ENCODE measurements at regions not wholly inside any gene's neighbourhood (a gene's known extent, or its start where the extent isn't known, plus 50 kb on each side); places are given as distances from the start of the nearest gene placed in this dataset.

DNA sequence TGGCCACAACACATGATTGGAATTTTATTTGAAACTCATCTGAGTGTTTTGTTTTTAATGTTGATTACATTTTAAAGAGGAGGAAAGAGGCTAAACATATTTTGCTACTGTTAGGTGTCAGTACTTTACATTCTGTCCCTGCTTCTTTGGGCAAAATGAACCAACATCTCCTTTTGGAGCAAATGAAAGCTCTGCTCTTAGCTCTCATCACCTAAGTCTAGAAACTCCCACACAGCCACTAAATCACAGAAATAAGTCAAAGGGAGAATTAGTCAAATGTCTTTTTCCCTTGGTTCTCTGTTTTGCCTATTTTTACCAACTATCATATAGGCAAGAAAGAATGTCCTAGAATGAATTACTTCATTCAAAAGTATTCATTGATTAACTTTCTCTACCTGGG, 666.8 kb downstream of the RNF144A start:
- Histone ChIP-seq H3K27me3 (ENCODE audit: control insufficient read depth in 4 of 4, insufficient read depth in 4 of 4, low read length in 3 of 4) (no peaks in the 10 kb centered on the region), H3K4me1 (ENCODE audit: control insufficient read depth in 4 of 4, insufficient read depth in 4 of 4, low read length in 3 of 4) (no peaks in the 10 kb centered on the region), H3K36me3 (ENCODE audit: control insufficient read depth in 4 of 4, insufficient read depth in 3 of 4, low read depth in 1 of 4, low read length in 3 of 4) (no peaks in the 10 kb centered on the region), H3K4me3 (ENCODE audit: low read depth in 1 of 3, low read length in 3 of 3) (no peak overlapping the region), H3K9ac (ENCODE audit: low read depth in 1 of 2, low read length in 2 of 2) (no peak overlapping the region), H3K27ac (ENCODE audit: low read depth in 1 of 2, low read length in 2 of 2) (no peak overlapping the region), H3K9me3 (ENCODE audit: control insufficient read depth in 4 of 4, low read length in 3 of 4) (no peaks in the 10 kb centered on the region)
- TF ChIP-seq HNF4A (conservative IDR thresholded peaks at IDR 0.05) (no peak), TAF1 (conservative IDR thresholded peaks at IDR 0.05) (no peak), EGR1 (IDR thresholded peaks at IDR 0.05; ENCODE audit: low read depth in 2 of 2) (no peak), FOXA1 (IDR thresholded peaks at IDR 0.05) (no peak), HNF4G (IDR thresholded peaks at IDR 0.05) (no peak), RAD21 (IDR thresholded peaks at IDR 0.05) (no peak), GABPA (IDR thresholded peaks at IDR 0.05 in 1 of 2, conservative IDR thresholded peaks at IDR 0.05 in 1 of 2) (no peak), FOXA2 (IDR thresholded peaks at IDR 0.05) (no peak)
- TF ChIP-seq, protein P1, sequence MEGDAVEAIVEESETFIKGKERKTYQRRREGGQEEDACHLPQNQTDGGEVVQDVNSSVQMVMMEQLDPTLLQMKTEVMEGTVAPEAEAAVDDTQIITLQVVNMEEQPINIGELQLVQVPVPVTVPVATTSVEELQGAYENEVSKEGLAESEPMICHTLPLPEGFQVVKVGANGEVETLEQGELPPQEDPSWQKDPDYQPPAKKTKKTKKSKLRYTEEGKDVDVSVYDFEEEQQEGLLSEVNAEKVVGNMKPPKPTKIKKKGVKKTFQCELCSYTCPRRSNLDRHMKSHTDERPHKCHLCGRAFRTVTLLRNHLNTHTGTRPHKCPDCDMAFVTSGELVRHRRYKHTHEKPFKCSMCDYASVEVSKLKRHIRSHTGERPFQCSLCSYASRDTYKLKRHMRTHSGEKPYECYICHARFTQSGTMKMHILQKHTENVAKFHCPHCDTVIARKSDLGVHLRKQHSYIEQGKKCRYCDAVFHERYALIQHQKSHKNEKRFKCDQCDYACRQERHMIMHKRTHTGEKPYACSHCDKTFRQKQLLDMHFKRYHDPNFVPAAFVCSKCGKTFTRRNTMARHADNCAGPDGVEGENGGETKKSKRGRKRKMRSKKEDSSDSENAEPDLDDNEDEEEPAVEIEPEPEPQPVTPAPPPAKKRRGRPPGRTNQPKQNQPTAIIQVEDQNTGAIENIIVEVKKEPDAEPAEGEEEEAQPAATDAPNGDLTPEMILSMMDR (IDR thresholded peaks at IDR 0.05; ENCODE audit: low read depth, low read length, missing input control): no peak
- TF ChIP-seq, protein P2, sequence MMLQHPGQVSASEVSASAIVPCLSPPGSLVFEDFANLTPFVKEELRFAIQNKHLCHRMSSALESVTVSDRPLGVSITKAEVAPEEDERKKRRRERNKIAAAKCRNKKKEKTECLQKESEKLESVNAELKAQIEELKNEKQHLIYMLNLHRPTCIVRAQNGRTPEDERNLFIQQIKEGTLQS (IDR thresholded peaks at IDR 0.05): no peak
- TF ChIP-seq, protein P3, sequence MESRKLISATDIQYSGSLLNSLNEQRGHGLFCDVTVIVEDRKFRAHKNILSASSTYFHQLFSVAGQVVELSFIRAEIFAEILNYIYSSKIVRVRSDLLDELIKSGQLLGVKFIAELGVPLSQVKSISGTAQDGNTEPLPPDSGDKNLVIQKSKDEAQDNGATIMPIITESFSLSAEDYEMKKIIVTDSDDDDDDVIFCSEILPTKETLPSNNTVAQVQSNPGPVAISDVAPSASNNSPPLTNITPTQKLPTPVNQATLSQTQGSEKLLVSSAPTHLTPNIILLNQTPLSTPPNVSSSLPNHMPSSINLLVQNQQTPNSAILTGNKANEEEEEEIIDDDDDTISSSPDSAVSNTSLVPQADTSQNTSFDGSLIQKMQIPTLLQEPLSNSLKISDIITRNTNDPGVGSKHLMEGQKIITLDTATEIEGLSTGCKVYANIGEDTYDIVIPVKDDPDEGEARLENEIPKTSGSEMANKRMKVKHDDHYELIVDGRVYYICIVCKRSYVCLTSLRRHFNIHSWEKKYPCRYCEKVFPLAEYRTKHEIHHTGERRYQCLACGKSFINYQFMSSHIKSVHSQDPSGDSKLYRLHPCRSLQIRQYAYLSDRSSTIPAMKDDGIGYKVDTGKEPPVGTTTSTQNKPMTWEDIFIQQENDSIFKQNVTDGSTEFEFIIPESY (IDR thresholded peaks at IDR 0.05): no peak
- no peak for DNase-seq (ENCODE audit: low spot score)

DNA sequence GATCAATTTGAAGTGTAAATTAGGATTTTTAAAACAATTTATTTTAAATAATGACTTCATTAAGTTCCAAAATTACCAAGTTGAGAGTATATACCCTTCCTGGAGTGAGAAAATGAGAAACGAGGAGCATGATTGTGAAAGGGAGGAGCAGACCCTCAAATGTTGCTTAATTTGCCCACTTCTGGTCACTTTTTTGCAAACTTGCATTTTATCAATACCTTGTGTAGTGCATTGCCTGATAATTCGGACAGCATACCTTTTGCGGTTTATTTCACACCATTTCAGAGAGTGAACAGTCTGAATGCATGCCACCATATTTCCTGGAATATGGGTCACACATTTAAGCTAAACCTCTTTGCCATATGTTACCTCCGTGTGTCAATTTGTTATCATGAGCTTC, 669.7 kb downstream of the RNF144A start:
- Histone ChIP-seq H3K36me3 (ENCODE audit: control insufficient read depth in 4 of 4, insufficient read depth in 3 of 4, low read depth in 1 of 4, low read length in 3 of 4) (no peaks in the 10 kb centered on the region), H3K9me3 (ENCODE audit: control insufficient read depth in 4 of 4, low read length in 3 of 4) (no peaks in the 10 kb centered on the region), H3K4me3 (ENCODE audit: low read depth in 1 of 3, low read length in 3 of 3) (no peak overlapping the region), H3K27ac (ENCODE audit: low read depth in 1 of 2, low read length in 2 of 2) (no peak overlapping the region), H3K9ac (ENCODE audit: low read depth in 1 of 2, low read length in 2 of 2) (no peak overlapping the region), H3K4me1 (ENCODE audit: control insufficient read depth in 4 of 4, insufficient read depth in 4 of 4, low read length in 3 of 4) (no peaks in the 10 kb centered on the region), H3K27me3 (ENCODE audit: control insufficient read depth in 4 of 4, insufficient read depth in 4 of 4, low read length in 3 of 4) (no peaks in the 10 kb centered on the region)
- 85% methylated on average over 4 of the region's 4 CpGs for WGBS
- TF ChIP-seq, protein P4, sequence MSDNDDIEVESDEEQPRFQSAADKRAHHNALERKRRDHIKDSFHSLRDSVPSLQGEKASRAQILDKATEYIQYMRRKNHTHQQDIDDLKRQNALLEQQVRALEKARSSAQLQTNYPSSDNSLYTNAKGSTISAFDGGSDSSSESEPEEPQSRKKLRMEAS (IDR thresholded peaks at IDR 0.05): no peak
- TF ChIP-seq JUND (IDR thresholded peaks at IDR 0.05) (no peak), RXRA (IDR thresholded peaks at IDR 0.05) (no peak), HNF4G (IDR thresholded peaks at IDR 0.05) (no peak), RAD21 (IDR thresholded peaks at IDR 0.05) (no peak), SP1 (IDR thresholded peaks at IDR 0.05) (no peak)
- TF ChIP-seq, protein P1 (IDR thresholded peaks at IDR 0.05; ENCODE audit: low read depth, low read length, missing input control): no peak
- TF ChIP-seq, protein P2 (IDR thresholded peaks at IDR 0.05): no peak
- TF ChIP-seq, protein P5, sequence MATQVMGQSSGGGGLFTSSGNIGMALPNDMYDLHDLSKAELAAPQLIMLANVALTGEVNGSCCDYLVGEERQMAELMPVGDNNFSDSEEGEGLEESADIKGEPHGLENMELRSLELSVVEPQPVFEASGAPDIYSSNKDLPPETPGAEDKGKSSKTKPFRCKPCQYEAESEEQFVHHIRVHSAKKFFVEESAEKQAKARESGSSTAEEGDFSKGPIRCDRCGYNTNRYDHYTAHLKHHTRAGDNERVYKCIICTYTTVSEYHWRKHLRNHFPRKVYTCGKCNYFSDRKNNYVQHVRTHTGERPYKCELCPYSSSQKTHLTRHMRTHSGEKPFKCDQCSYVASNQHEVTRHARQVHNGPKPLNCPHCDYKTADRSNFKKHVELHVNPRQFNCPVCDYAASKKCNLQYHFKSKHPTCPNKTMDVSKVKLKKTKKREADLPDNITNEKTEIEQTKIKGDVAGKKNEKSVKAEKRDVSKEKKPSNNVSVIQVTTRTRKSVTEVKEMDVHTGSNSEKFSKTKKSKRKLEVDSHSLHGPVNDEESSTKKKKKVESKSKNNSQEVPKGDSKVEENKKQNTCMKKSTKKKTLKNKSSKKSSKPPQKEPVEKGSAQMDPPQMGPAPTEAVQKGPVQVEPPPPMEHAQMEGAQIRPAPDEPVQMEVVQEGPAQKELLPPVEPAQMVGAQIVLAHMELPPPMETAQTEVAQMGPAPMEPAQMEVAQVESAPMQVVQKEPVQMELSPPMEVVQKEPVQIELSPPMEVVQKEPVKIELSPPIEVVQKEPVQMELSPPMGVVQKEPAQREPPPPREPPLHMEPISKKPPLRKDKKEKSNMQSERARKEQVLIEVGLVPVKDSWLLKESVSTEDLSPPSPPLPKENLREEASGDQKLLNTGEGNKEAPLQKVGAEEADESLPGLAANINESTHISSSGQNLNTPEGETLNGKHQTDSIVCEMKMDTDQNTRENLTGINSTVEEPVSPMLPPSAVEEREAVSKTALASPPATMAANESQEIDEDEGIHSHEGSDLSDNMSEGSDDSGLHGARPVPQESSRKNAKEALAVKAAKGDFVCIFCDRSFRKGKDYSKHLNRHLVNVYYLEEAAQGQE (IDR thresholded peaks at IDR 0.05): no peak
- DNase-seq (ENCODE audit: low spot score): no peak
